Neural cell (in vitro differentiated cells): ENCODE measurements at regions not wholly inside any gene's neighbourhood (a gene's known extent, or its start where the extent isn't known, plus 50 kb on each side); places are given as distances from the start of the nearest gene placed in this dataset.

Experiments
- H2AFZ ChIP-seq: fragments of 200-600, 300-800 bp; sonication (generic), shearing (Covaris generic); 2 replicates; pipeline ENCODE4 v1.6.0; 2014; ENCODE audit warnings: low read depth, mild to moderate bottlenecking, antibody characterized with exemption, low read length, moderate library complexity
- H3F3A ChIP-seq: fragments of 200-600 bp; shearing (Covaris generic); 2 replicates; pipeline ENCODE4 v1.6.1; 2016; ENCODE audit warnings: mild to moderate bottlenecking, moderate library complexity, mixed read lengths, antibody characterized with exemption, low read length; ENCODE audit not compliant: insufficient read depth, poor library complexity, severe bottlenecking
- H3K27ac ChIP-seq: fragments of 200-600, 300-800 bp; sonication (generic), shearing (Covaris generic); 2 replicates; pipeline ENCODE4 v1.5.1; 2014; ENCODE audit warnings: mild to moderate bottlenecking, low read length, moderate library complexity
- H3K27me3 ChIP-seq: fragments of 300-800, 200-600 bp; sonication (generic), shearing (Covaris generic); 2 replicates; pipeline ENCODE4 v1.6.0; 2014; ENCODE audit warnings: mild to moderate bottlenecking, low read depth, low read length, moderate library complexity; ENCODE audit not compliant: insufficient read depth
- H3K36me3 ChIP-seq: fragments of 300-800, 200-600 bp; sonication (generic), shearing (Covaris generic); 2 replicates; pipeline ENCODE4 v1.5.1; 2014; ENCODE audit warnings: mild to moderate bottlenecking, antibody characterized with exemption, low read length, moderate library complexity; ENCODE audit not compliant: insufficient read depth
- H3K4me2 ChIP-seq: fragments of 300-800, 200-600 bp; sonication (generic), shearing (Covaris generic); 2 replicates; pipeline ENCODE4 v1.6.0; 2014; ENCODE audit warnings: mild to moderate bottlenecking, low read length
- H3K4me3 ChIP-seq: fragments of 300-800, 200-600 bp; sonication (generic), shearing (Covaris generic); 2 replicates; pipeline ENCODE4 v1.5.1; 2014; ENCODE audit warnings: mild to moderate bottlenecking, low read length, moderate library complexity
- H3K79me2 ChIP-seq: fragments of 200-600 bp; shearing (Covaris generic); replicated peaks from 2 replicates; pipeline ENCODE4 v1.6.0; 2014; ENCODE audit warnings: mild to moderate bottlenecking, low read length, moderate library complexity; ENCODE audit not compliant: insufficient read depth
- H3K9ac ChIP-seq: fragments of 300-800, 200-600 bp; sonication (generic), shearing (Covaris generic); 2 replicates; pipeline ENCODE4 v1.6.1; 2016; ENCODE audit warnings: mild to moderate bottlenecking, low read length, mixed read lengths
- H3K9me2 ChIP-seq: fragments of 200-600 bp; shearing (Covaris generic); 2 replicates; pipeline ENCODE4 v1.6.1; 2016; ENCODE audit warnings: mild to moderate bottlenecking, low read length, mixed read lengths; ENCODE audit not compliant: insufficient read depth
- H3K9me3 ChIP-seq: fragments of 200-600, 300-800 bp; sonication (generic), shearing (Covaris generic); 2 replicates; pipeline ENCODE4 v1.6.1; 2016; ENCODE audit warnings: mild to moderate bottlenecking, mixed run types, low read length, moderate library complexity, mixed read lengths
- H4K20me1 ChIP-seq: fragments of 200-600 bp; shearing (Covaris generic); 2 replicates; pipeline ENCODE4 v1.6.1; 2016; ENCODE audit warnings: mild to moderate bottlenecking, mixed run types; ENCODE audit not compliant: insufficient read depth
- EP300 ChIP-seq: fragments of 450-650 bp; conservative IDR thresholded peaks from 2 replicates; pipeline ENCODE4 v1.6.1; 2014; ENCODE audit warnings: antibody characterized with exemption, mild to moderate bottlenecking, moderate library complexity; ENCODE audit not compliant: poor library complexity, severe bottlenecking
- EZH2 ChIP-seq: fragments of 200-600, 300-800 bp; shearing (Covaris generic), sonication (generic); IDR thresholded peaks from 2 replicates; pipeline ENCODE4 v1.6.1; 2014; ENCODE audit warnings: antibody characterized with exemption, low read length, borderline replicate concordance, mild to moderate bottlenecking; ENCODE audit not compliant: insufficient read depth, poor library complexity, severe bottlenecking
- MXI1 ChIP-seq: fragments of 450-650 bp; conservative IDR thresholded peaks from 2 replicates; pipeline ENCODE4 v1.6.1; 2014; ENCODE audit warnings: antibody characterized with exemption, mild to moderate bottlenecking; ENCODE audit not compliant: poor library complexity, severe bottlenecking
- POLR2AphosphoS5 ChIP-seq: IDR thresholded peaks from 2 replicates; pipeline ENCODE4 v1.6.1; 2012
- RAD21 ChIP-seq: fragments of 450-650 bp; conservative IDR thresholded peaks from 2 replicates; pipeline ENCODE4 v1.6.1; 2014; ENCODE audit warnings: antibody characterized with exemption, mild to moderate bottlenecking, moderate library complexity
- SMC3 ChIP-seq: fragments of 450-650 bp; conservative IDR thresholded peaks from 2 replicates; pipeline ENCODE4 v1.6.1; 2014; ENCODE audit warnings: antibody characterized with exemption, mild to moderate bottlenecking, moderate library complexity; ENCODE audit not compliant: poor library complexity
- TAF1 ChIP-seq: IDR thresholded peaks from 2 replicates; pipeline ENCODE4 v1.6.1; 2012; ENCODE audit warnings: low read depth
- TF ChIP-seq, protein P1 (sequence below): IDR thresholded peaks from 2 replicates; pipeline ENCODE4 v1.6.1; 2012; ENCODE audit warnings: borderline replicate concordance
- TF ChIP-seq, protein P2 (sequence below): fragments of 450-650 bp; IDR thresholded peaks from 2 replicates; pipeline ENCODE4 v1.5.1; 2014; ENCODE audit warnings: antibody characterized with exemption, mild to moderate bottlenecking, moderate library complexity; ENCODE audit not compliant: poor library complexity, severe bottlenecking

DNA sequence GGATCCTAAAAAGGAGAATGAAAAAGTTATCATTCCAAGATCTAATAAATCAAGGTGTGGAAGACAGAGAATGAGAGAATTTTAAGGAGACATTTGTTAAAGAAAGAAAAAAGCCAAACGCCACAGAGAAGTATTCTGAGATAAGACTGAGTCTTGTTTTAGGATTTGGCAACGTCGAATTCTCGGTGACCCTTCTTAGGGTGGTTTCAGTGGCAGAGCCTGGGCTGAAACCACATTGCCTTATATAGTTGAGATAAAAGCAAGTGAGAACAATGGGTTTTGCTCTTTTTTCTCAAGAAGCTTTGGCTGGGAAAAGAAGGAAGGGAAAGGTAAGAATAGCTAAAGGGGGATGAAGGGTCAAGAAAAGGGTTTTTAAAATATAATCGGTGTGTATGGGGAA, 209.4 kb downstream of the VEGFC start:
- Histone ChIP-seq H2AFZ (no peak overlapping the region), H3K9me2 (no peaks in the 10 kb centered on the region), H3K9me3 (no peaks in the 10 kb centered on the region), H3K9ac (no peak overlapping the region), H3K79me2 (no peaks in the 10 kb centered on the region), H3K36me3 (no peaks in the 10 kb centered on the region), H4K20me1 (no peaks in the 10 kb centered on the region), H3K4me2 (no peak overlapping the region), H3K4me3 (no peak overlapping the region), H3K27me3 (no peaks in the 10 kb centered on the region), H3F3A (no peaks in the 10 kb centered on the region), H3K27ac (no peak overlapping the region)
- TF ChIP-seq RAD21 (no peak), POLR2AphosphoS5 (no peak), EZH2 (no peak), TAF1 (no peak), SMC3 (no peak), MXI1 (no peak), EP300 (no peak)
- TF ChIP-seq, protein P1, sequence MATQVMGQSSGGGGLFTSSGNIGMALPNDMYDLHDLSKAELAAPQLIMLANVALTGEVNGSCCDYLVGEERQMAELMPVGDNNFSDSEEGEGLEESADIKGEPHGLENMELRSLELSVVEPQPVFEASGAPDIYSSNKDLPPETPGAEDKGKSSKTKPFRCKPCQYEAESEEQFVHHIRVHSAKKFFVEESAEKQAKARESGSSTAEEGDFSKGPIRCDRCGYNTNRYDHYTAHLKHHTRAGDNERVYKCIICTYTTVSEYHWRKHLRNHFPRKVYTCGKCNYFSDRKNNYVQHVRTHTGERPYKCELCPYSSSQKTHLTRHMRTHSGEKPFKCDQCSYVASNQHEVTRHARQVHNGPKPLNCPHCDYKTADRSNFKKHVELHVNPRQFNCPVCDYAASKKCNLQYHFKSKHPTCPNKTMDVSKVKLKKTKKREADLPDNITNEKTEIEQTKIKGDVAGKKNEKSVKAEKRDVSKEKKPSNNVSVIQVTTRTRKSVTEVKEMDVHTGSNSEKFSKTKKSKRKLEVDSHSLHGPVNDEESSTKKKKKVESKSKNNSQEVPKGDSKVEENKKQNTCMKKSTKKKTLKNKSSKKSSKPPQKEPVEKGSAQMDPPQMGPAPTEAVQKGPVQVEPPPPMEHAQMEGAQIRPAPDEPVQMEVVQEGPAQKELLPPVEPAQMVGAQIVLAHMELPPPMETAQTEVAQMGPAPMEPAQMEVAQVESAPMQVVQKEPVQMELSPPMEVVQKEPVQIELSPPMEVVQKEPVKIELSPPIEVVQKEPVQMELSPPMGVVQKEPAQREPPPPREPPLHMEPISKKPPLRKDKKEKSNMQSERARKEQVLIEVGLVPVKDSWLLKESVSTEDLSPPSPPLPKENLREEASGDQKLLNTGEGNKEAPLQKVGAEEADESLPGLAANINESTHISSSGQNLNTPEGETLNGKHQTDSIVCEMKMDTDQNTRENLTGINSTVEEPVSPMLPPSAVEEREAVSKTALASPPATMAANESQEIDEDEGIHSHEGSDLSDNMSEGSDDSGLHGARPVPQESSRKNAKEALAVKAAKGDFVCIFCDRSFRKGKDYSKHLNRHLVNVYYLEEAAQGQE: no peak
- TF ChIP-seq, protein P2, sequence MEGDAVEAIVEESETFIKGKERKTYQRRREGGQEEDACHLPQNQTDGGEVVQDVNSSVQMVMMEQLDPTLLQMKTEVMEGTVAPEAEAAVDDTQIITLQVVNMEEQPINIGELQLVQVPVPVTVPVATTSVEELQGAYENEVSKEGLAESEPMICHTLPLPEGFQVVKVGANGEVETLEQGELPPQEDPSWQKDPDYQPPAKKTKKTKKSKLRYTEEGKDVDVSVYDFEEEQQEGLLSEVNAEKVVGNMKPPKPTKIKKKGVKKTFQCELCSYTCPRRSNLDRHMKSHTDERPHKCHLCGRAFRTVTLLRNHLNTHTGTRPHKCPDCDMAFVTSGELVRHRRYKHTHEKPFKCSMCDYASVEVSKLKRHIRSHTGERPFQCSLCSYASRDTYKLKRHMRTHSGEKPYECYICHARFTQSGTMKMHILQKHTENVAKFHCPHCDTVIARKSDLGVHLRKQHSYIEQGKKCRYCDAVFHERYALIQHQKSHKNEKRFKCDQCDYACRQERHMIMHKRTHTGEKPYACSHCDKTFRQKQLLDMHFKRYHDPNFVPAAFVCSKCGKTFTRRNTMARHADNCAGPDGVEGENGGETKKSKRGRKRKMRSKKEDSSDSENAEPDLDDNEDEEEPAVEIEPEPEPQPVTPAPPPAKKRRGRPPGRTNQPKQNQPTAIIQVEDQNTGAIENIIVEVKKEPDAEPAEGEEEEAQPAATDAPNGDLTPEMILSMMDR: no peak

DNA sequence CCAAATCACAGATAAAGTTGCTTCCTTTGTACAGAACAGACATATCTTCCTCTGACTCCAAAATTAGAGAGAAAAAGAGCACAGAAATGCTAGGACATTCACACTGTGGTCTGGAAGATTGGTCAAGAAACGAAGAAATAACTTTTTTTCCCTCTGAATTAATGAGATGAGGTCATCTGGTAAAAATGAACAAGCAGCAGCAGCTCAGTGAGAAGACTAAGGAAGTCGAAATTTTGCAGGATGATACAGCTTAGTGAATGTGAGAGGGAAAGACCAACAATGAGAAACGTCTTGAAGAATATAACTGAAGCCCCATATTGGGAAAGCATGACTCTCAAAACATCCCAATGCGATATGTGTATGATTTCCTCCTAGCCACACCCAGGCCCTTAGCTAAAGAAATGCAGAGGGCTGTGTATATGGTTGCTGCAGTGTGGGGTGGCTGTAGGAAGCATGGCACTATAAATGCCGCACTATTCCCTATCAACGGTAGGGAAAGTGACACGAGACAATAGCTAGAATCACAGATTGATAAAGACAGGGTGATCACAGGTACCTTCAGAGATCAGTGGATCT, 208.6 kb downstream of the VEGFC start:
- TF ChIP-seq MXI1: no peak
- no peak for TF ChIP-seq EZH2
- TF ChIP-seq, protein P1: no peak
- TF ChIP-seq POLR2AphosphoS5: no peak
- TF ChIP-seq SMC3: no peak
- TF ChIP-seq EP300: no peak
- TF ChIP-seq TAF1: no peak
- no peak for TF ChIP-seq RAD21
- TF ChIP-seq, protein P2: no peak
- no peaks in the 10 kb centered on the region for H3F3A ChIP-seq
- no peaks in the 10 kb centered on the region for H3K36me3 ChIP-seq
- no peak overlapping the region for H2AFZ ChIP-seq
- H3K27ac ChIP-seq: no peak overlapping the region
- H3K9me3 ChIP-seq: no peaks in the 10 kb centered on the region
- no peak overlapping the region for H3K4me3 ChIP-seq
- no peaks in the 10 kb centered on the region for H4K20me1 ChIP-seq
- no peaks in the 10 kb centered on the region for H3K79me2 ChIP-seq
- no peak overlapping the region for H3K9ac ChIP-seq
- no peaks in the 10 kb centered on the region for H3K9me2 ChIP-seq
- H3K27me3 ChIP-seq: no peaks in the 10 kb centered on the region
- no peak overlapping the region for H3K4me2 ChIP-seq
